Neural progenitor cell (in vitro differentiated cells): ENCODE measurements at regions not wholly inside any gene's neighbourhood (a gene's known extent, or its start where the extent isn't known, plus 50 kb on each side); places are given as distances from the start of the nearest gene placed in this dataset.

Experiments used
- DNase-seq: peaks from one replicate; pipeline ENCODE4 v3.0.0-alpha.2; 2016; ENCODE audit warnings: low spot score
- H2AFZ ChIP-seq: fragments of 200-600 bp; sonication (generic); replicated peaks from 2 replicates; pipeline ENCODE4 v1.6.1; 2016; ENCODE audit warnings: antibody characterized with exemption
- H3F3A ChIP-seq: fragments of 200-600 bp; sonication (generic); 2 replicates; pipeline ENCODE4 v1.6.1; 2016; ENCODE audit warnings: antibody characterized with exemption, low read depth
- H3K27ac ChIP-seq: fragments of 200-600 bp; sonication (generic); 2 replicates; pipeline ENCODE4 v1.5.1; 2016; ENCODE audit warnings: mild to moderate bottlenecking
- H3K27me3 ChIP-seq: fragments of 200-600 bp; sonication (generic); 2 replicates; pipeline ENCODE4 v1.6.1; 2016; ENCODE audit warnings: mild to moderate bottlenecking, moderate library complexity
- H3K36me3 ChIP-seq: fragments of 200-600 bp; sonication (generic); 2 replicates; pipeline ENCODE4 v1.5.1; 2016
- H3K4me1 ChIP-seq: fragments of 200-600 bp; sonication (generic); 2 replicates; pipeline ENCODE4 v1.6.1; 2016; ENCODE audit warnings: mixed run types
- H3K4me2 ChIP-seq: fragments of 200-600 bp; sonication (generic); 2 replicates; pipeline ENCODE4 v1.6.1; 2016
- H3K4me3 ChIP-seq: fragments of 200-600 bp; sonication (generic); 2 replicates; pipeline ENCODE4 v1.5.1; 2016
- H3K79me2 ChIP-seq: fragments of 200-600 bp; sonication (generic); 2 replicates; pipeline ENCODE4 v1.6.1; 2016; ENCODE audit warnings: low read depth
- H3K9ac ChIP-seq: fragments of 200-600 bp; sonication (generic); 2 replicates; pipeline ENCODE4 v1.6.1; 2016
- H3K9me3 ChIP-seq: fragments of 200-600 bp; sonication (generic); 2 replicates; pipeline ENCODE4 v1.5.1; 2016; ENCODE audit warnings: low read depth
- H4K20me1 ChIP-seq: fragments of 200-600 bp; sonication (generic); 2 replicates; pipeline ENCODE4 v1.6.1; 2016; ENCODE audit warnings: low read depth
- H3K27ac Mint-ChIP-seq: 3 replicates; pipeline ENCODE4 v1.8.0; 2021; ENCODE audit warnings: mixed read lengths
- H3K27me3 Mint-ChIP-seq: 2 replicates; pipeline ENCODE4 v1.8.0; 2022; ENCODE audit warnings: low read depth, mild to moderate bottlenecking, inconsistent platforms, moderate library complexity, mixed read lengths; ENCODE audit not compliant: insufficient read depth
- H3K36me3 Mint-ChIP-seq: 3 replicates; pipeline ENCODE4 v1.8.0; 2021; ENCODE audit warnings: mixed read lengths
- H3K4me1 Mint-ChIP-seq: 3 replicates; pipeline ENCODE4 v1.8.0; 2021; ENCODE audit warnings: mixed read lengths
- H3K4me3 Mint-ChIP-seq: 3 replicates; pipeline ENCODE4 v1.8.0; 2021; ENCODE audit warnings: mild to moderate bottlenecking, moderate library complexity, mixed read lengths
- H3K9me3 Mint-ChIP-seq: 3 replicates; pipeline ENCODE4 v1.8.0; 2020; ENCODE audit warnings: mixed read lengths
- CTCF ChIP-seq: fragments of 200-600 bp; sonication (generic); IDR thresholded peaks from 2 replicates; pipeline ENCODE4 v1.5.1; 2017; ENCODE audit warnings: antibody characterized with exemption, mild to moderate bottlenecking
- EZH2 ChIP-seq: fragments of 200-600 bp; sonication (generic); IDR thresholded peaks from 2 replicates; pipeline ENCODE4 v1.6.1; 2017; ENCODE audit warnings: antibody characterized with exemption, mild to moderate bottlenecking, moderate library complexity
- EZH2phosphoT487 ChIP-seq: fragments of 200-600 bp; sonication (generic); IDR thresholded peaks from 2 replicates; pipeline ENCODE4 v1.6.1; 2017; ENCODE audit warnings: antibody characterized with exemption

- H2AFZ ChIP-seq, result no peak overlapping the region
- H3K9me3 ChIP-seq, result no peaks in the 10 kb centered on the region
- H3K36me3 ChIP-seq, result no peaks in the 10 kb centered on the region
- H3K9ac ChIP-seq, result no peak overlapping the region
- H3K4me3 ChIP-seq, result no peak overlapping the region
- no peak overlapping the region for H3K4me2 ChIP-seq
- no peak for DNase-seq
- H4K20me1 ChIP-seq, result no peaks in the 10 kb centered on the region
- H3K36me3 Mint-ChIP-seq, result no peaks in the 10 kb centered on the region
- no peak overlapping the region for H3K27ac ChIP-seq
- H3K4me1 ChIP-seq, result no peaks in the 10 kb centered on the region
- H3K4me3 Mint-ChIP-seq, result no peak overlapping the region
- H3K9me3 Mint-ChIP-seq, result peaks cover 6% of the 10 kb centered on the region
- H3K27me3 Mint-ChIP-seq, result peaks cover 2% of the 10 kb centered on the region
- no peak overlapping the region for H3K27ac Mint-ChIP-seq
- TF ChIP-seq EZH2phosphoT487 (no peak), EZH2 (no peak), CTCF (no peak)
- H3F3A ChIP-seq, result no peaks in the 10 kb centered on the region
- no peaks in the 10 kb centered on the region for H3K79me2 ChIP-seq
- peaks cover 3% of the 10 kb centered on the region for H3K4me1 Mint-ChIP-seq
- no peaks in the 10 kb centered on the region for H3K27me3 ChIP-seq
Observed at GRCh38 chr4:108427946-108428485, 192.4 kb upstream of the RPL34 start.

GRCh38 chr4:108426493-108426892, 193.9 kb upstream of the RPL34 start:
- Histone ChIP-seq H3K27me3 (no peaks in the 10 kb centered on the region), H3K9ac (no peak overlapping the region), H3F3A (no peaks in the 10 kb centered on the region), H3K9me3 (peaks cover 4% of the 10 kb centered on the region), H2AFZ (peak overlapping the region; percentile 46), H3K4me3 (no peak overlapping the region), H3K27ac (no peak overlapping the region), H4K20me1 (no peaks in the 10 kb centered on the region), H3K4me2 (no peak overlapping the region), H3K36me3 (no peaks in the 10 kb centered on the region), H3K79me2 (no peaks in the 10 kb centered on the region), H3K4me1 (no peaks in the 10 kb centered on the region)
- H3K36me3 Mint-ChIP-seq, result no peaks in the 10 kb centered on the region
- peaks cover 12% of the 10 kb centered on the region for H3K9me3 Mint-ChIP-seq
- H3K4me3 Mint-ChIP-seq, result no peak overlapping the region
- DNase-seq, result no peak
- no peak overlapping the region for H3K27ac Mint-ChIP-seq
- TF ChIP-seq EZH2 (no peak), CTCF (no peak), EZH2phosphoT487 (no peak)
- H3K4me1 Mint-ChIP-seq, result peaks cover 3% of the 10 kb centered on the region
- peaks cover 2% of the 10 kb centered on the region for H3K27me3 Mint-ChIP-seq

GRCh38 chr4:108425988-108426387, 194.4 kb upstream of the RPL34 start:
- Histone ChIP-seq H3K9ac (no peak overlapping the region), H3K79me2 (no peaks in the 10 kb centered on the region), H3K4me2 (no peak overlapping the region), H3F3A (no peaks in the 10 kb centered on the region), H4K20me1 (no peaks in the 10 kb centered on the region), H3K4me3 (no peak overlapping the region), H3K27ac (no peak overlapping the region), H3K9me3 (peaks cover 4% of the 10 kb centered on the region), H3K4me1 (no peaks in the 10 kb centered on the region), H3K36me3 (no peaks in the 10 kb centered on the region), H3K27me3 (no peaks in the 10 kb centered on the region), H2AFZ (peak overlapping the region; percentile 46)
- Mint-ChIP-seq H3K27me3 (peaks cover 2% of the 10 kb centered on the region), H3K9me3 (peaks cover 12% of the 10 kb centered on the region), H3K27ac (no peak overlapping the region), H3K36me3 (no peaks in the 10 kb centered on the region), H3K4me3 (no peak overlapping the region), H3K4me1 (peaks cover 3% of the 10 kb centered on the region)
- TF ChIP-seq CTCF (no peak), EZH2 (no peak)
- DNase-seq, result no peak
